A549 (cell line): ENCODE measurements at regions not wholly inside any gene's neighbourhood (a gene's known extent, or its start where the extent isn't known, plus 50 kb on each side); places are given as distances from the start of the nearest gene placed in this dataset.

Experiments used
- ATAC-seq, 2 experiments: fragments of 200-7000 bp in 1 of 2; fragments of >200 bp in 1 of 2; cut with Nextera tagmentation in 1 of 2; cut with Tn5 transposase in 1 of 2; 3 replicates each; pipeline versions ENCODE4 v1.8.0 to v1.9.1; 2018 to 2020; ENCODE audit warnings: mild to moderate bottlenecking in 1 of 2, moderate library complexity in 1 of 2
- CTCF ChIA-PET: fragments of 300-600 bp; sonication (Branson Sonifier 250); formaldehyde crosslinking; extraction: SDS; loops from one replicate; lab custom pipeline; 2021; ENCODE audit warnings: antibody characterized with exemption, inconsistent platforms; lab: Yijun Ruan, JAX
- POLR2A ChIA-PET: fragments of 350-600 bp; formaldehyde crosslinking; extraction: SDS; loops from one replicate; lab custom pipeline; 2021; ENCODE audit warnings: antibody characterized with exemption, inconsistent platforms; lab: Yijun Ruan, JAX
- DNase-seq, 2 experiments: peaks; one replicate each; pipeline versions ENCODE4 v3.0.0 to v3.0.0-alpha.2; 2011 to 2016; ENCODE audit warnings: low read depth in 1 of 2, low spot score in 1 of 2
- FAIRE-seq: peaks from 2 replicates; lab custom pipeline; 2011; peaks lifted over from hg19 to GRCh38; lab: Jason Lieb, UNC
- H3K27ac ChIP-seq, 2 experiments: fragments of >200 bp; sonication (Bioruptor Twin); formaldehyde crosslinking; 3 replicates each; pipeline ENCODE4 v1.5.1; 2016 to 2017
- H3K4me1 ChIP-seq: fragments of >200 bp; sonication (Bioruptor Twin); formaldehyde crosslinking; 3 replicates; pipeline ENCODE4 v1.6.1; 2016
- H3K4me2 ChIP-seq: fragments of >200 bp; sonication (Bioruptor Twin); formaldehyde crosslinking; 3 replicates; pipeline ENCODE4 v1.6.1; 2016
- H3K4me3 ChIP-seq: fragments of >200 bp; sonication (Bioruptor Twin); formaldehyde crosslinking; 3 replicates; pipeline ENCODE4 v1.5.1; 2016
- H3K9me3 ChIP-seq: fragments of >200 bp; sonication (Bioruptor Twin); formaldehyde crosslinking; 3 replicates; pipeline ENCODE4 v1.6.1; 2016
- ATOH8 ChIP-seq: fragments of 250-450 bp; sonication (Bioruptor Pico); IDR thresholded peaks from 2 replicates; pipeline ENCODE4 v1.5.0; 2020; ENCODE audit warnings: low read depth, mild to moderate bottlenecking, moderate library complexity
- CEBPB ChIP-seq, 2 experiments: fragments of >200 bp in 1 of 2; sonication (Bioruptor Twin) in 1 of 2; formaldehyde crosslinking in 1 of 2; IDR thresholded peaks; 2 replicates each; pipeline ENCODE4 v1.6.1; 2012 to 2016
- CTCF ChIP-seq: fragments of >200 bp; sonication (Bioruptor Twin); formaldehyde crosslinking; IDR thresholded peaks from 3 replicates; pipeline ENCODE4 v1.5.1; 2016
- E2F6 ChIP-seq: IDR thresholded peaks from 2 replicates; pipeline ENCODE4 v1.6.1; 2012; ENCODE audit warnings: low read depth, borderline replicate concordance
- EHF ChIP-seq: fragments of 250-450 bp; sonication (Bioruptor Pico); IDR thresholded peaks from 2 replicates; pipeline ENCODE4 v1.5.0; 2020; ENCODE audit warnings: mild to moderate bottlenecking
- EHMT2 ChIP-seq: fragments of 200-600 bp; sonication (generic); IDR thresholded peaks from 2 replicates; pipeline ENCODE4 v1.6.1; 2016; ENCODE audit warnings: antibody characterized with exemption, low read depth, mild to moderate bottlenecking, moderate library complexity
- FOXS1 ChIP-seq: fragments of 250-450 bp; sonication (Bioruptor Pico); IDR thresholded peaks from 2 replicates; pipeline ENCODE4 v1.5.0; 2020; ENCODE audit warnings: mild to moderate bottlenecking, moderate library complexity
- GATA3 ChIP-seq: IDR thresholded peaks from 2 replicates; pipeline ENCODE4 v1.6.1; 2012; ENCODE audit warnings: borderline replicate concordance
- MAFK ChIP-seq: fragments of 450-650 bp; IDR thresholded peaks from 2 replicates; pipeline ENCODE4 v1.6.1; 2014; ENCODE audit not compliant: partially characterized antibody
- MAX ChIP-seq: IDR thresholded peaks from 2 replicates; pipeline ENCODE4 v1.6.1; 2012
- NPAS2 ChIP-seq: fragments of 250-450 bp; sonication (Bioruptor Pico); IDR thresholded peaks from 2 replicates; pipeline ENCODE4 v1.8.0; 2022; ENCODE audit warnings: mild to moderate bottlenecking, moderate library complexity, borderline replicate concordance
- PBX3 ChIP-seq: IDR thresholded peaks from 2 replicates; pipeline ENCODE4 v1.6.1; 2012
- PHF8 ChIP-seq: fragments of 200-600 bp; sonication (generic); IDR thresholded peaks from 2 replicates; pipeline ENCODE4 v1.6.1; 2016; ENCODE audit warnings: low read depth, mild to moderate bottlenecking, antibody characterized with exemption, moderate library complexity, borderline replicate concordance
- RAD21 ChIP-seq, 2 experiments: fragments of >200 bp in 1 of 2; sonication (Bioruptor Twin) in 1 of 2; formaldehyde crosslinking in 1 of 2; IDR thresholded peaks in 1 of 2; conservative IDR thresholded peaks in 1 of 2; 2 replicates in 1 of 2; 3 replicates in 1 of 2; pipeline ENCODE4 v1.6.1; 2012 to 2018; ENCODE audit warnings: inconsistent platforms in 1 of 2
- RNF2 ChIP-seq: fragments of 200-600 bp; sonication (generic); IDR thresholded peaks from 2 replicates; pipeline ENCODE4 v1.6.1; 2016; ENCODE audit warnings: low read depth, mild to moderate bottlenecking, antibody characterized with exemption, moderate library complexity, borderline replicate concordance
- SREBF2 ChIP-seq: fragments of 450-650 bp; IDR thresholded peaks from 2 replicates; pipeline ENCODE4 v1.6.1; 2014; ENCODE audit warnings: mild to moderate bottlenecking, moderate library complexity
- TFCP2L1 ChIP-seq: fragments of 250-450 bp; sonication (Bioruptor Pico); IDR thresholded peaks from 2 replicates; pipeline ENCODE4 v1.5.0; 2021; ENCODE audit warnings: mild to moderate bottlenecking
- ZFP36 ChIP-seq: fragments of 450-650 bp; IDR thresholded peaks from 2 replicates; pipeline ENCODE4 v1.6.1; 2014; ENCODE audit warnings: borderline replicate concordance; ENCODE audit not compliant: partially characterized antibody
- WGBS: methylation state at CpG from one replicate; pipeline ENCODE4 v1.1.6; 2017; ENCODE audit errors: missing lambda C conversion rate; 5-methylcytosine and 5-hydroxymethylcytosine counted together

GRCh38 chr16:13298666-13299065 lies 397.3 kb downstream of the SHISA9 start (continued):
- TF ChIP-seq TFCP2L1, result no peak
- TF ChIP-seq RAD21 (conservative IDR thresholded peaks at IDR 0.05 in 1 of 2, IDR thresholded peaks at IDR 0.05 in 1 of 2), result no peak

GRCh38 chr16:13300066-13300840 lies 398.9 kb downstream of the SHISA9 start:
- ATAC-seq, result no peak
- Histone ChIP-seq H3K4me1 (no peaks in the 10 kb centered on the region), H3K4me2 (no peak overlapping the region), H3K4me3 (no peak overlapping the region), H3K27ac (no peak overlapping the region), H3K9me3 (no peaks in the 10 kb centered on the region)
- no peak for FAIRE-seq
- 3% methylated on average over 9 of the region's 9 CpGs for WGBS
- CTCF ChIA-PET, result no interaction called here
- no peak for DNase-seq
- no peak for TF ChIP-seq TFCP2L1
- no peak for TF ChIP-seq NPAS2 (CRISPR knock-in tag)
- TF ChIP-seq GATA3, result no peak
- no peak for TF ChIP-seq CTCF
- TF ChIP-seq MAX, result no peak
- no peak for TF ChIP-seq CEBPB (IDR thresholded peaks at IDR 0.05)
- TF ChIP-seq EHF, result no peak
- no peak for TF ChIP-seq MAFK
- no peak for TF ChIP-seq E2F6
- POLR2A ChIA-PET, result no interaction called here

GRCh38 chr16:13305019-13305755 lies 403.8 kb downstream of the SHISA9 start:
- DNase-seq, result no peak
- no peak for FAIRE-seq
- H3K4me2 ChIP-seq, result no peak overlapping the region
- CTCF ChIA-PET, result interaction anchor here (1.3 kb wide), 1 partner anchor 17 kb away, joined by 3 read pairs; no protein-coding TSS in a partner anchor
- H3K4me3 ChIP-seq, result no peak overlapping the region
- H3K27ac ChIP-seq, result no peak overlapping the region
- no peaks in the 10 kb centered on the region for H3K9me3 ChIP-seq
- TF ChIP-seq FOXS1 (no peak), MAX (no peak), CEBPB (IDR thresholded peaks at IDR 0.05) (no peak), PHF8 (no peak), ATOH8 (CRISPR knock-in tag) (no peak), SREBF2 (no peak), RNF2 (no peak), EHMT2 (no peak), ZFP36 (no peak), PBX3 (no peak)
- TF ChIP-seq, all 56 proteins: peak for 0
- POLR2A ChIA-PET, result no interaction called here
- no peaks in the 10 kb centered on the region for H3K4me1 ChIP-seq
- no peak for ATAC-seq
- WGBS, result 5% methylated on average over 8 of the region's 8 CpGs
